ENCODE measurements at regions not wholly inside any gene's neighbourhood (a gene's known extent, or its start where the extent isn't known, plus 50 kb on each side); places are given as distances from the start of the nearest gene placed in this dataset.

GRCh38 chr1:60867782-60868181 lies 214.6 kb upstream of the NFIA start:
- Histone ChIP-seq H3K36me3 (ENCODE audit: control insufficient read depth in 2 of 2, extremely low read depth in 1 of 2, insufficient read depth in 2 of 2, low read length in 2 of 2) (no peaks in the 10 kb centered on the region), H3K79me2 (ENCODE audit: control insufficient read depth, insufficient read depth, low read length) (no peaks in the 10 kb centered on the region), H3K4me2 (ENCODE audit: control insufficient read depth, extremely low read depth, insufficient read depth, low read depth, low read length) (no peak overlapping the region), H3K4me3 (ENCODE audit: control insufficient read depth in 2 of 3, extremely low read depth in 1 of 3, insufficient read depth in 2 of 3, low read depth in 1 of 3, low read length in 3 of 3) (no peak overlapping the region), H3K9me3 (ENCODE audit: control insufficient read depth, low read depth, low read length) (no peaks in the 10 kb centered on the region), H3K4me1 (ENCODE audit: control insufficient read depth, extremely low read depth, insufficient read depth, low read length) (no peaks in the 10 kb centered on the region), H3K27me3 (ENCODE audit: control insufficient read depth, extremely low read depth, insufficient read depth, low read length) (peaks cover 27% of the 10 kb centered on the region), H3K9me1 (ENCODE audit: control insufficient read depth, extremely low read depth, insufficient read depth, low read length) (no peaks in the 10 kb centered on the region), H3K9ac (ENCODE audit: control insufficient read depth, extremely low read depth, insufficient read depth, low read length) (no peak overlapping the region), H4K20me1 (ENCODE audit: control insufficient read depth, extremely low read depth, insufficient read depth, low read length) (no peaks in the 10 kb centered on the region), H3K27ac (ENCODE audit: control insufficient read depth, insufficient read depth, low read length) (no peak overlapping the region), H2AFZ (ENCODE audit: control insufficient read depth, low read length) (no peak overlapping the region)
- FAIRE-seq (no peak), DNase-seq (ENCODE audit: low read depth, low spot score) (no peak)
- dilution Hi-C loops (cut with MboI; ENCODE audit: extremely low pct_ligation_motif_present, low sequenced_read_pairs): no loop called here
- no peak for TF ChIP-seq CTCF (optimal IDR thresholded peaks at IDR 0.05 in 1 of 3, IDR thresholded peaks at IDR 0.05 in 1 of 3, conservative IDR thresholded peaks at IDR 0.05 in 1 of 3; ENCODE audit: extremely low read depth in 1 of 3, insufficient read depth in 2 of 3, low read length in 3 of 3)
- TF ChIP-seq EZH2 (IDR thresholded peaks at IDR 0.05; ENCODE audit: low read length): no peak

- Histone ChIP-seq H3K9me3 (ENCODE audit: control insufficient read depth, low read depth, low read length) (no peaks in the 10 kb centered on the region), H3K4me1 (ENCODE audit: control insufficient read depth, extremely low read depth, insufficient read depth, low read length) (no peaks in the 10 kb centered on the region), H3K27ac (ENCODE audit: control insufficient read depth, insufficient read depth, low read length) (no peak overlapping the region), H3K79me2 (ENCODE audit: control insufficient read depth, insufficient read depth, low read length) (no peaks in the 10 kb centered on the region), H3K4me2 (ENCODE audit: control insufficient read depth, extremely low read depth, insufficient read depth, low read depth, low read length) (no peak overlapping the region), H3K27me3 (ENCODE audit: control insufficient read depth, extremely low read depth, insufficient read depth, low read length) (peaks cover 27% of the 10 kb centered on the region), H4K20me1 (ENCODE audit: control insufficient read depth, extremely low read depth, insufficient read depth, low read length) (no peaks in the 10 kb centered on the region), H3K4me3 (ENCODE audit: control insufficient read depth in 2 of 3, extremely low read depth in 1 of 3, insufficient read depth in 2 of 3, low read depth in 1 of 3, low read length in 3 of 3) (no peak overlapping the region), H3K9me1 (ENCODE audit: control insufficient read depth, extremely low read depth, insufficient read depth, low read length) (no peaks in the 10 kb centered on the region), H3K36me3 (ENCODE audit: control insufficient read depth in 2 of 2, extremely low read depth in 1 of 2, insufficient read depth in 2 of 2, low read length in 2 of 2) (no peaks in the 10 kb centered on the region), H2AFZ (ENCODE audit: control insufficient read depth, low read length) (no peak overlapping the region), H3K9ac (ENCODE audit: control insufficient read depth, extremely low read depth, insufficient read depth, low read length) (no peak overlapping the region)
- TF ChIP-seq CTCF (optimal IDR thresholded peaks at IDR 0.05 in 1 of 3, IDR thresholded peaks at IDR 0.05 in 1 of 3, conservative IDR thresholded peaks at IDR 0.05 in 1 of 3; ENCODE audit: extremely low read depth in 1 of 3, insufficient read depth in 2 of 3, low read length in 3 of 3) (no peak), EZH2 (IDR thresholded peaks at IDR 0.05; ENCODE audit: low read length) (no peak)
- FAIRE-seq (no peak), DNase-seq (ENCODE audit: low read depth, low spot score) (no peak)
- dilution Hi-C loops (cut with MboI; ENCODE audit: extremely low pct_ligation_motif_present, low sequenced_read_pairs): no loop called here
These were observed 215.3 kb upstream of the NFIA start for GRCh38 chr1:60866917-60867531.

All from keratinocyte (primary cell).